Mammary epithelial cell (primary cell): ENCODE measurements at regions not wholly inside any gene's neighbourhood (a gene's known extent, or its start where the extent isn't known, plus 50 kb on each side); places are given as distances from the start of the nearest gene placed in this dataset.

Source experiments
- EZH2 ChIP-seq: IDR thresholded peaks from 2 replicates; pipeline ENCODE4 v1.6.1; 2012; ENCODE audit warnings: low read length, inconsistent platforms, borderline replicate concordance
- TF ChIP-seq, protein P1 (sequence below), 2 donors: IDR thresholded peaks in 1 of 2; conservative IDR thresholded peaks in 1 of 2; 2 replicates each; pipeline ENCODE4 v1.5.1; 2011 to 2012; ENCODE audit warnings: inconsistent platforms in 2 of 2, low read length in 2 of 2, mild to moderate bottlenecking in 2 of 2, control low read depth in 1 of 2, low read depth in 1 of 2; ENCODE audit not compliant: insufficient read depth in 1 of 2; ENCODE audit errors: extremely low read depth in 1 of 2

DNA sequence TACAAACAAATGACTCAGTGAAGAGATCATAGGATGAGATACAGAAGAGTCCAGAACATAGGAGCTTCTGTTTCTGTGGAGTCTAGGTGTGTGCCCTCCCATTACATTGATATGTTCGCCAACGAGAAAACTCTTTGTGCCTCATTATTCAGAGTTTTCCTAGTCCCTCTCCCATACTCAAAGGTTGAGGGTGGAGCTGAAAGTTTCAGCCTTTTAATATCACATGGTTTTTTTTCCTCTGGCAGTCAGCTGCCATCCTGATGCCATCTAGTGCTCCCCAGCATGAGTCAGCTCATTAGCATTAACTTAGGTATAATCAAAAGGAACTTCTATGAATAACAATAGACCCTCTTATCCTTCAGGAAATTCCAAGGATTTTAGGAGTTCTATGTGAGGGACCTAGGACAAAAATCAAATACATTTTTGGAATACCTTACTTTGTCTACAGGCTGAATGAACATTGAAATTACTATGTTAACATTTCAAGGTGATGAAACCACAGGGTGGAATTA is 559.6 kb upstream of the AMOT start:
- TF ChIP-seq, protein P1, sequence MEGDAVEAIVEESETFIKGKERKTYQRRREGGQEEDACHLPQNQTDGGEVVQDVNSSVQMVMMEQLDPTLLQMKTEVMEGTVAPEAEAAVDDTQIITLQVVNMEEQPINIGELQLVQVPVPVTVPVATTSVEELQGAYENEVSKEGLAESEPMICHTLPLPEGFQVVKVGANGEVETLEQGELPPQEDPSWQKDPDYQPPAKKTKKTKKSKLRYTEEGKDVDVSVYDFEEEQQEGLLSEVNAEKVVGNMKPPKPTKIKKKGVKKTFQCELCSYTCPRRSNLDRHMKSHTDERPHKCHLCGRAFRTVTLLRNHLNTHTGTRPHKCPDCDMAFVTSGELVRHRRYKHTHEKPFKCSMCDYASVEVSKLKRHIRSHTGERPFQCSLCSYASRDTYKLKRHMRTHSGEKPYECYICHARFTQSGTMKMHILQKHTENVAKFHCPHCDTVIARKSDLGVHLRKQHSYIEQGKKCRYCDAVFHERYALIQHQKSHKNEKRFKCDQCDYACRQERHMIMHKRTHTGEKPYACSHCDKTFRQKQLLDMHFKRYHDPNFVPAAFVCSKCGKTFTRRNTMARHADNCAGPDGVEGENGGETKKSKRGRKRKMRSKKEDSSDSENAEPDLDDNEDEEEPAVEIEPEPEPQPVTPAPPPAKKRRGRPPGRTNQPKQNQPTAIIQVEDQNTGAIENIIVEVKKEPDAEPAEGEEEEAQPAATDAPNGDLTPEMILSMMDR (conservative IDR thresholded peaks at IDR 0.05 in 1 of 2, IDR thresholded peaks at IDR 0.05 in 1 of 2; ENCODE audit: extremely low read depth in 1 of 2, insufficient read depth in 1 of 2, low read depth in 1 of 2, low read length in 2 of 2): no peak
- TF ChIP-seq EZH2: no peak
